Body of pancreas (tissue), 4 donors: ENCODE measurements at regions not wholly inside any gene's neighbourhood (a gene's known extent, or its start where the extent isn't known, plus 50 kb on each side); places are given as distances from the start of the nearest gene placed in this dataset.

Experiments used
- ATAC-seq: fragments of 150-250 bp; one replicate; pipeline ENCODE4 v1.9.1; 2016
- DNase-seq, 4 donors: peaks; one replicate each; pipeline ENCODE4 v3.0.0-alpha.2; 2019
- H3K27ac ChIP-seq, 4 donors: fragments of 200-600 bp; sonication (generic); 1 replicate in 3 of 4; 2 replicates in 1 of 4; pipeline versions ENCODE4 v1.5.1 to v1.6.1; 2016 to 2019; ENCODE audit warnings: mild to moderate bottlenecking in 1 of 4, mixed read lengths in 1 of 4, moderate library complexity in 1 of 4
- H3K27me3 ChIP-seq, 2 donors: fragments of 200-600 bp; sonication (generic); one replicate each; pipeline ENCODE4 v1.6.0; 2016; ENCODE audit warnings: mild to moderate bottlenecking in 1 of 2
- H3K36me3 ChIP-seq, 2 donors: fragments of 200-600 bp; sonication (generic); replicated peaks in 1 of 2; 2 replicates each; pipeline ENCODE4 v1.5.1; 2016; ENCODE audit warnings: low read depth in 2 of 2; ENCODE audit not compliant: insufficient read depth in 1 of 2
- H3K4me1 ChIP-seq: fragments of 200-600 bp; sonication (generic); one replicate; pipeline ENCODE4 v1.6.0; 2016
- H3K4me3 ChIP-seq, 2 donors: fragments of 200-600 bp; sonication (generic); 1 replicate in 1 of 2; 2 replicates in 1 of 2; pipeline ENCODE4 v1.5.1; 2016 to 2019
- H3K9me3 ChIP-seq, 3 donors: fragments of 200-600 bp; sonication (generic); 1 replicate in 2 of 3; 2 replicates in 1 of 3; pipeline ENCODE4 v1.5.1; 2016
- CTCF ChIP-seq, 7 experiments: fragments of 450-650 bp in 4 of 7; fragments of 200-600 bp in 3 of 7; sonication (generic) in 3 of 7; IDR thresholded peaks; one replicate each; pipeline ENCODE4 v1.5.1; 2016 to 2019; ENCODE audit warnings: antibody characterized with exemption in 7 of 7
- POLR2A ChIP-seq, 3 donors: fragments of 450-650 bp; IDR thresholded peaks; one replicate each; pipeline ENCODE4 v1.6.1; 2016; ENCODE audit warnings: antibody characterized with exemption in 3 of 3, mild to moderate bottlenecking in 2 of 3
- WGBS, 2 donors: methylation state at CpG; one replicate each; pipeline ENCODE4 v1.1.5; 2017; 5-methylcytosine and 5-hydroxymethylcytosine counted together
- intact Hi-C: fragments of 100-400 bp; cut with DNase I; formaldehyde crosslinking; loops from one replicate; pipeline ENCODE4 v1.15.1; 2023

DNA sequence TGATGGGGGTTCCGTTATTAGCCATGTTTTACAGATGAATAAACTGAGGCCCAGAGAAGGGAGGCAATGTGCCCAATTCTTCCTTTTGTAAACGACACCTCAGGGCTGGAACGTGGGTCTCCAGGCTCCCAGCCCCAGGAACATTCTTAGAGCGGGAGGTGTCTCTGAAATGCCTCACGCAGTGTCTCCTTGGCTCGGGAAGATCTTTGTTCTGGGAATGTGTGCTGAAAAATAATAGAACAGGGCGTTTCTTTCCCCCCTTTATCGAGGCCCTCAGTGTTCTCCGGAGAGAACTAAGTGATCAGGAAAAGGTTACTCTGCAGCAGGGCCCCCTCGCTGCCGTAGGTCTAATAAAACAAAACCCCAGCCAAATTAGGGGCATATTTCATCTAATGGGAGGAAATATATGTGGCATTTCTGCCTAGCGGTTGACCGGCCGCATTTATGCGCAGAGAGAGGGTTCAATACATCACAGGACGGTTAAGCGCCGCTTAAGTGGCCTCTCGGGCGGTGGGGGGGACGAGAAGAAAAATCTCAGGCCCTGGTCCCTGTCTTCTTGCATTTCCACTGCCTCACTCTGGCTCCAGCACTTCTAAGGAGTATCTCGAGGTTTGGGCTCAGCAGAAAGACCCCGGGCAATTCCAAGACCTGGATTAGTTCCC is 564.3 kb downstream of the MN1 start:
- no peak overlapping the region for H3K4me3 ChIP-seq
- WGBS, 2 donors, result 76 to 81% methylated on average over 23 of the region's 23 CpGs
- intact Hi-C loops, result no loop called here
- H3K36me3 ChIP-seq, result no peaks in the 10 kb centered on the region
- no peak for TF ChIP-seq CTCF (IDR thresholded peaks at IDR 0.05)
- TF ChIP-seq POLR2A (IDR thresholded peaks at IDR 0.05), result no peak
- H3K27ac ChIP-seq, result no peak overlapping the region
- ATAC-seq (no peak), DNase-seq (no peak)
- no peaks in the 10 kb centered on the region for H3K9me3 ChIP-seq
- no peaks in the 10 kb centered on the region for H3K27me3 ChIP-seq
- peaks cover 24% of the 10 kb centered on the region for H3K4me1 ChIP-seq

DNA sequence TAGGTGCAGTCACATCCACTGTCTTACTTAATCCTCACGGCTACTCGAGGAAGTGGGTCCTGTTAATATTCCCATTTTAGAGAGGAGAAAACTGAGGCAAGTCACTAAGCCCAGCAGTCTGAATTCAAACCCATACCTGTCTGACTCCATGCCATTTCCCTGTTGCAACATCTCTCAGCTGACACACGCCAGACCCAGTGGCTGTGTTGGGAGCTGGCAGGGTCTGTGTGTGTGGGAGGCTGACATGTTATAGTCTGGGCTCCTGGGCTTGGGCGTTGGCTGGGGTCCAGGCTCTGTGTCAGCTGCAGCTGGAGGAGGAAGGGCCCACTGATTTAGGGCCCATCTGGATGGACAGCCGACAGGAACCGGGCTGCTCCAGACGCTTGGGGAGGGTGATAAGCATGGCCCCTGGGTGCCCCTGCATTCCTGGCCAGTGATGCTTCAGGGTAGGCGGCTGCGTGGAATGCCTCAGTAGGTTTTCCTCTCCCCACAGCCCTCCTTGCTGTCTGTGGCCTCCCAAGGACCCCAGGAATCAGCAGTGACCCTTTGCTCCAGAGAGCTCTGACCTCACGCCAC is 562.5 kb downstream of the MN1 start:
- no peaks in the 10 kb centered on the region for H3K27me3 ChIP-seq
- peaks cover 38% of the 10 kb centered on the region for H3K4me1 ChIP-seq
- no peak overlapping the region for H3K4me3 ChIP-seq
- no peak for TF ChIP-seq POLR2A (IDR thresholded peaks at IDR 0.05)
- TF ChIP-seq CTCF (IDR thresholded peaks at IDR 0.05), result no peak
- WGBS, 2 donors, result 46 to 47% methylated on average over 6 to 10 of the region's 10 CpGs
- ATAC-seq, result peak; percentile 25
- no peaks in the 10 kb centered on the region for H3K9me3 ChIP-seq
- intact Hi-C loops, result no loop called here
- no peak overlapping the region for H3K27ac ChIP-seq
- no peaks in the 10 kb centered on the region for H3K36me3 ChIP-seq
- peak; percentile 70 to 83 (median 79) for DNase-seq

DNA sequence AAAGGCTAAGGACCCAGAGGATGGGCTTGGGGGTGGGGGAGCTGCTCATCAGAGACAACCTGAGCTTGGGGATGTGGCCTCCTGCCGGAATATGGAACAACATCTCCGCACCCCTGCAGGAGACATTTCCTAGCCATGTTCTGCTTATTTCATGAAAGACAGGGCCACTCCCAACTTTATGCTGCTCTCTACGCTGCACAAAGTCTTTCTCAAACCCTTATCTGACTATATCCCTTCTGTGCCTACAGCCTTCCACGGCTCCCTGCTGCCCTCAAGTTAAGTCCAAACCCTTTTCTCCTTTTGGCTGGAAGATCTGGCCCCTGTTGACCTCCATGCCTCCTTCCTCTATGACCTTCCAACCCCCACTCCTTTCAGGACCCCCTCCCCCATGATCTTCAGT is 562.0 kb downstream of the MN1 start:
- H3K27me3 ChIP-seq, result no peaks in the 10 kb centered on the region
- no peak for DNase-seq
- ATAC-seq, result no peak
- 86 to 88% methylated on average over 4 of the region's 4 CpGs for WGBS, 2 donors
- H3K4me3 ChIP-seq, result no peak overlapping the region
- no peaks in the 10 kb centered on the region for H3K36me3 ChIP-seq
- peaks cover 38% of the 10 kb centered on the region for H3K4me1 ChIP-seq
- TF ChIP-seq POLR2A (IDR thresholded peaks at IDR 0.05), result no peak
- TF ChIP-seq CTCF (IDR thresholded peaks at IDR 0.05), result no peak
- no peaks in the 10 kb centered on the region for H3K9me3 ChIP-seq
- intact Hi-C loops, result no loop called here
- H3K27ac ChIP-seq, result no peak overlapping the region

GRCh38 chr22:27240298-27241075 is 561.1 kb downstream of the MN1 start:
- intact Hi-C loops, result no loop called here
- TF ChIP-seq POLR2A (IDR thresholded peaks at IDR 0.05) (no peak), CTCF (IDR thresholded peaks at IDR 0.05) (no peak)
- Histone ChIP-seq H3K27ac (peak overlapping the region in 1 of 4 donors; percentile 88), H3K4me3 (no peak overlapping the region), H3K36me3 (no peaks in the 10 kb centered on the region), H3K4me1 (peaks cover 38% of the 10 kb centered on the region), H3K9me3 (no peaks in the 10 kb centered on the region), H3K27me3 (no peaks in the 10 kb centered on the region)
- 76 to 81% methylated on average over 5 of the region's 5 CpGs for WGBS, 2 donors
- ATAC-seq, result no peak
- DNase-seq, result peak in 3 of 4 donors; percentile 48 to 62 (median 50)
